Astrocyte (in vitro differentiated cells and primary cell): ENCODE measurements at regions not wholly inside any gene's neighbourhood (a gene's known extent, or its start where the extent isn't known, plus 50 kb on each side); places are given as distances from the start of the nearest gene placed in this dataset.

Experiments used
- DNase-seq: peaks from one replicate; pipeline ENCODE4 v3.0.0-alpha.2; 2010; ENCODE audit warnings: low read depth
- FAIRE-seq: peaks from 2 replicates; lab custom pipeline; 2011; peaks lifted over from hg19 to GRCh38; lab: Jason Lieb, UNC
- H2AFZ ChIP-seq: 2 replicates; pipeline ENCODE4 v1.6.0; 2012; ENCODE audit warnings: low read depth, low read length, inconsistent platforms
- H3K27ac ChIP-seq: 2 replicates; pipeline ENCODE4 v1.5.1; 2011; ENCODE audit warnings: low read depth, low read length, inconsistent platforms
- H3K27me3 ChIP-seq: 2 replicates; pipeline ENCODE4 v1.6.0; 2011; ENCODE audit warnings: low read length, inconsistent platforms; ENCODE audit not compliant: insufficient read depth
- H3K36me3 ChIP-seq: 2 replicates; pipeline ENCODE4 v1.5.1; 2011; ENCODE audit warnings: low read length, inconsistent platforms; ENCODE audit not compliant: insufficient read depth
- H3K4me1 ChIP-seq: 2 replicates; pipeline ENCODE4 v1.5.1; 2011; ENCODE audit warnings: low read length, inconsistent platforms; ENCODE audit not compliant: insufficient read depth
- H3K4me2 ChIP-seq: 2 replicates; pipeline ENCODE4 v1.6.0; 2012; ENCODE audit warnings: low read length, inconsistent platforms
- H3K4me3 ChIP-seq: 2 replicates; pipeline ENCODE4 v1.5.1; 2011; ENCODE audit warnings: low read depth, mild to moderate bottlenecking, low read length, inconsistent platforms; ENCODE audit not compliant: insufficient read depth
- H3K79me2 ChIP-seq: 2 replicates; pipeline ENCODE4 v1.6.0; 2012; ENCODE audit warnings: mild to moderate bottlenecking, low read length, inconsistent platforms; ENCODE audit not compliant: insufficient read depth
- H3K9ac ChIP-seq: 2 replicates; pipeline ENCODE4 v1.6.0; 2012; ENCODE audit warnings: mild to moderate bottlenecking, low read length, inconsistent platforms
- H3K9me3 ChIP-seq: 2 replicates; pipeline ENCODE4 v1.5.1; 2012; ENCODE audit warnings: low read depth, mild to moderate bottlenecking, low read length, inconsistent platforms; ENCODE audit not compliant: insufficient read depth
- H4K20me1 ChIP-seq: 2 replicates; pipeline ENCODE4 v1.6.0; 2012; ENCODE audit warnings: low read length, inconsistent platforms; ENCODE audit not compliant: insufficient read depth
- H3K27ac Mint-ChIP-seq: one replicate; pipeline ENCODE4 v1.8.0; 2021; ENCODE audit warnings: mild to moderate bottlenecking, mixed read lengths; ENCODE audit not compliant: unreplicated experiment
- H3K27me3 Mint-ChIP-seq: one replicate; pipeline ENCODE4 v1.8.0; 2021; ENCODE audit warnings: low read depth, mixed read lengths; ENCODE audit not compliant: unreplicated experiment
- H3K36me3 Mint-ChIP-seq: one replicate; pipeline ENCODE4 v1.8.0; 2021; ENCODE audit warnings: low read depth, mixed read lengths; ENCODE audit not compliant: unreplicated experiment
- H3K4me1 Mint-ChIP-seq: one replicate; pipeline ENCODE4 v1.8.0; 2021; ENCODE audit warnings: low read depth, mixed read lengths; ENCODE audit not compliant: unreplicated experiment
- H3K4me3 Mint-ChIP-seq: one replicate; pipeline ENCODE4 v1.8.0; 2021; ENCODE audit warnings: mild to moderate bottlenecking, moderate library complexity, mixed read lengths; ENCODE audit not compliant: unreplicated experiment
- H3K9me3 Mint-ChIP-seq: one replicate; pipeline ENCODE4 v1.8.0; 2021; ENCODE audit warnings: mild to moderate bottlenecking, mixed read lengths; ENCODE audit not compliant: unreplicated experiment
- CTCF ChIP-seq: IDR thresholded peaks from 2 replicates; pipeline ENCODE4 v1.5.1; 2011; ENCODE audit warnings: low read depth, mild to moderate bottlenecking, inconsistent platforms, low read length, moderate library complexity; ENCODE audit not compliant: insufficient read depth
- EZH2 ChIP-seq: IDR thresholded peaks from 2 replicates; pipeline ENCODE4 v1.6.1; 2012; ENCODE audit warnings: mild to moderate bottlenecking, low read length, inconsistent platforms; ENCODE audit not compliant: insufficient read depth

GRCh38 chr22:48870436-48870835, 957.2 kb downstream of the BRD1 start:
- H3K4me3 Mint-ChIP-seq, result no peak overlapping the region
- H3K9me3 Mint-ChIP-seq, result peaks cover 4% of the 10 kb centered on the region
- DNase-seq, result no peak
- H3K4me1 ChIP-seq, result no peaks in the 10 kb centered on the region
- no peaks in the 10 kb centered on the region for H3K27me3 ChIP-seq
- no peak overlapping the region for H3K4me3 ChIP-seq
- no peaks in the 10 kb centered on the region for H3K36me3 Mint-ChIP-seq
- no peaks in the 10 kb centered on the region for H3K79me2 ChIP-seq
- no peak overlapping the region for H3K27ac ChIP-seq
- no peak for FAIRE-seq
- H4K20me1 ChIP-seq, result no peaks in the 10 kb centered on the region
- H2AFZ ChIP-seq, result no peak overlapping the region
- H3K36me3 ChIP-seq, result no peaks in the 10 kb centered on the region
- H3K9me3 ChIP-seq, result peaks cover 6% of the 10 kb centered on the region
- no peak overlapping the region for H3K4me2 ChIP-seq
- no peak overlapping the region for H3K27ac Mint-ChIP-seq
- peaks cover 51% of the 10 kb centered on the region for H3K27me3 Mint-ChIP-seq
- no peak overlapping the region for H3K9ac ChIP-seq
- no peak for TF ChIP-seq CTCF
- no peak for TF ChIP-seq EZH2
- peaks cover 4% of the 10 kb centered on the region for H3K4me1 Mint-ChIP-seq

GRCh38 chr22:48869788-48870187, 957.9 kb downstream of the BRD1 start:
- FAIRE-seq (no peak), DNase-seq (no peak)
- H4K20me1 ChIP-seq, result no peaks in the 10 kb centered on the region
- H3K36me3 Mint-ChIP-seq, result no peaks in the 10 kb centered on the region
- peaks cover 4% of the 10 kb centered on the region for H3K4me1 Mint-ChIP-seq
- peaks cover 6% of the 10 kb centered on the region for H3K9me3 ChIP-seq
- no peak overlapping the region for H3K4me2 ChIP-seq
- H3K27me3 Mint-ChIP-seq, result peaks cover 52% of the 10 kb centered on the region
- H3K4me3 ChIP-seq, result no peak overlapping the region
- no peak overlapping the region for H3K27ac ChIP-seq
- no peak overlapping the region for H3K27ac Mint-ChIP-seq
- H3K9me3 Mint-ChIP-seq, result peaks cover 4% of the 10 kb centered on the region
- H3K4me3 Mint-ChIP-seq, result no peak overlapping the region
- TF ChIP-seq EZH2 (no peak), CTCF (no peak)
- no peak overlapping the region for H2AFZ ChIP-seq
- H3K79me2 ChIP-seq, result no peaks in the 10 kb centered on the region
- H3K36me3 ChIP-seq, result no peaks in the 10 kb centered on the region
- no peak overlapping the region for H3K9ac ChIP-seq
- no peaks in the 10 kb centered on the region for H3K27me3 ChIP-seq
- H3K4me1 ChIP-seq, result no peaks in the 10 kb centered on the region

- H3K27me3 ChIP-seq, result no peaks in the 10 kb centered on the region
- H2AFZ ChIP-seq, result no peak overlapping the region
- no peaks in the 10 kb centered on the region for H3K4me1 ChIP-seq
- TF ChIP-seq CTCF (no peak), EZH2 (no peak)
- peaks cover 4% of the 10 kb centered on the region for H3K4me1 Mint-ChIP-seq
- H4K20me1 ChIP-seq, result no peaks in the 10 kb centered on the region
- peaks cover 4% of the 10 kb centered on the region for H3K9me3 Mint-ChIP-seq
- FAIRE-seq (no peak), DNase-seq (no peak)
- no peak overlapping the region for H3K4me3 Mint-ChIP-seq
- H3K27ac Mint-ChIP-seq, result no peak overlapping the region
- H3K36me3 ChIP-seq, result no peaks in the 10 kb centered on the region
- no peaks in the 10 kb centered on the region for H3K36me3 Mint-ChIP-seq
- no peaks in the 10 kb centered on the region for H3K79me2 ChIP-seq
- H3K27me3 Mint-ChIP-seq, result peaks cover 49% of the 10 kb centered on the region
- H3K27ac ChIP-seq, result no peak overlapping the region
- peaks cover 6% of the 10 kb centered on the region for H3K9me3 ChIP-seq
- no peak overlapping the region for H3K9ac ChIP-seq
- H3K4me3 ChIP-seq, result no peak overlapping the region
- H3K4me2 ChIP-seq, result no peak overlapping the region
These were observed 958.5 kb downstream of the BRD1 start for GRCh38 chr22:48869161-48869560.
